ENCODE measurements at regions not wholly inside any gene's neighbourhood (a gene's known extent, or its start where the extent isn't known, plus 50 kb on each side); places are given as distances from the start of the nearest gene placed in this dataset.

DNA sequence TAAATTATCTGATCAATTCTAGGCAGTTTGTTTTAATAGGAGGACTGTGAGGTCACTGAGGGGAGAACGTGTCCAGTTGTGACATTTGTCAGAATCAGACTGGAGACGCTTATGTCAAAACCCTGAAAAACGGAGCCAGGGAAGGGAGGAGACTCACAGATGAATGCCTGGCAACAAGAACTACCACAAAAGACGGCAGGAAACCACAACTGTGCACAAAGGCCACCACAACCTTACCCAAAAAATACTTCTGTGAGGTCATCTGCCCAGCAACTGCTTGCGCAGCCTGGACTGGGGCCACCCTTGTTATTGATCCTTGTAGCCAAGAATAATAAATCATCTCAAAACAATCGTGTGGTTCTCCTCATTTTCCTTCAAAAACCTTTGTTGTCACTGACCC lies 173.0 kb upstream of the ALKAL2 start:
- ChIA-PET CTCF (interaction anchor here (0.9 kb wide), 1 partner anchor 8 kb away, joined by 3 read pairs; no protein-coding TSS in a partner anchor), POLR2A (no interaction called here)
- no peak overlapping the region for H3K27ac ChIP-seq (ENCODE audit: low read depth in 2 of 2, low read length in 1 of 2)
- H3F3A ChIP-seq (replicated peaks; ENCODE audit: insufficient read depth), result no peaks in the 10 kb centered on the region
- no peak for DNase-seq
- H3K4me3 ChIP-seq (ENCODE audit: low read depth in 2 of 2, low read length in 1 of 2), result no peak overlapping the region
- no peaks in the 10 kb centered on the region for H3K36me3 ChIP-seq (replicated peaks in 1 of 2; ENCODE audit: control insufficient read depth in 1 of 2, insufficient read depth in 2 of 2, low read length in 1 of 2)
- no peak overlapping the region for H2AFZ ChIP-seq (ENCODE audit: low read depth)
- H3K9me3 ChIP-seq, result peaks cover 5% of the 10 kb centered on the region
- H4K20me1 ChIP-seq (ENCODE audit: insufficient read depth), result no peaks in the 10 kb centered on the region
- H3K4me1 ChIP-seq (ENCODE audit: control insufficient read depth in 1 of 2, insufficient read depth in 2 of 2, low read depth in 1 of 2, low read length in 1 of 2), result peaks cover 0 to 5% of the 10 kb centered on the region in 2 experiments; a peak in 2 of 4 replicates
- H3K9me2 ChIP-seq, result no peaks in the 10 kb centered on the region
- no peak overlapping the region for H3K4me2 ChIP-seq
- H3K9ac ChIP-seq, result no peak overlapping the region
- no peak for TF ChIP-seq POLR2AphosphoS5 (IDR thresholded peaks at IDR 0.05; ENCODE audit: low read depth, low read length)
- TF ChIP-seq NRF1 (IDR thresholded peaks at IDR 0.05; ENCODE audit: low read depth, low read length), result no peak
- no peak for TF ChIP-seq TCF12 (IDR thresholded peaks at IDR 0.05)
- TF ChIP-seq EZH2phosphoT487 (IDR thresholded peaks at IDR 0.05; ENCODE audit: borderline replicate concordance, low read depth), result no peak
- TF ChIP-seq JUND (IDR thresholded peaks at IDR 0.05), result no peak
- H3K27me3 ChIP-seq (ENCODE audit: insufficient read depth), result no peaks in the 10 kb centered on the region
- 21% methylated on average over 6 of the region's 6 CpGs for WGBS (ENCODE audit: low lambda C conversion rate)
- no peaks in the 10 kb centered on the region for H3K79me2 ChIP-seq (ENCODE audit: insufficient read depth)

DNA sequence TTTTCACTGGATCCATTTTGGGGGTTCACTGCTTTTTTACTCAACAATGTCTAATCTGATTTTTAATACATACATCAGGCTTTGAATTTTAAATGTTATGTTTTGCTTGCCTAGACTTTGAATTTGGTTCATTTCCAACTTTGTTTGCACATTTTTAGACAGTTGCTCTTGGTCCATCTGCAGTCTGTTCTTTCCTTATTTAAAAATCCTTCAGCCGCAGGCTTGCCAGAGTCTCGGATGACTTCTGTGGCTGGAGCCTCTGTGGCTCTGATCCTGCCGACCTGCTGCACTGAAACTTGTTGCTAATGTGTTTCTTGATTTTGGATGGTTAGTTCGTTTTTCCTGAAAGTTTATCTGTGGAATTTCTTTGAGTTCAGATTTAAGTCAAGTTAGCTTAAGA lies 172.0 kb upstream of the ALKAL2 start:
- no peak overlapping the region for H3K4me2 ChIP-seq
- H3K27me3 ChIP-seq (ENCODE audit: insufficient read depth), result no peaks in the 10 kb centered on the region
- H3K36me3 ChIP-seq (replicated peaks in 1 of 2; ENCODE audit: control insufficient read depth in 1 of 2, insufficient read depth in 2 of 2, low read length in 1 of 2), result no peaks in the 10 kb centered on the region
- 31% methylated on average over 4 of the region's 4 CpGs for WGBS (ENCODE audit: low lambda C conversion rate)
- no peaks in the 10 kb centered on the region for H3K9me2 ChIP-seq
- peaks cover 0 to 5% of the 10 kb centered on the region in 2 experiments; a peak in 2 of 4 replicates for H3K4me1 ChIP-seq (ENCODE audit: control insufficient read depth in 1 of 2, insufficient read depth in 2 of 2, low read depth in 1 of 2, low read length in 1 of 2)
- no peak overlapping the region for H2AFZ ChIP-seq (ENCODE audit: low read depth)
- H4K20me1 ChIP-seq (ENCODE audit: insufficient read depth), result no peaks in the 10 kb centered on the region
- peaks cover 5% of the 10 kb centered on the region for H3K9me3 ChIP-seq
- TF ChIP-seq RXRA (IDR thresholded peaks at IDR 0.05; ENCODE audit: borderline replicate concordance, low read depth) (no peak), JUND (IDR thresholded peaks at IDR 0.05) (no peak), FOSL2 (IDR thresholded peaks at IDR 0.05; ENCODE audit: borderline replicate concordance, low read depth) (no peak), IRF3 (IDR thresholded peaks at IDR 0.05; ENCODE audit: low read depth, low read length) (no peak), SMC3 (IDR thresholded peaks at IDR 0.05; ENCODE audit: low read depth, low read length) (no peak), RAD21 (IDR thresholded peaks at IDR 0.05; ENCODE audit: low read length) (no peak), NRF1 (IDR thresholded peaks at IDR 0.05; ENCODE audit: low read depth, low read length) (no peak), TEAD4 (IDR thresholded peaks at IDR 0.05; ENCODE audit: borderline replicate concordance, insufficient read depth) (no peak), ZBTB33 (IDR thresholded peaks at IDR 0.05; ENCODE audit: borderline replicate concordance, low read depth) (no peak), GATA2 (CRISPR knock-in tag; IDR thresholded peaks at IDR 0.05) (no peak), CHD2 (IDR thresholded peaks at IDR 0.05; ENCODE audit: low read length, partially characterized antibody) (no peak), RFX5 (IDR thresholded peaks at IDR 0.05; ENCODE audit: low read length) (no peak), EZH2phosphoT487 (IDR thresholded peaks at IDR 0.05; ENCODE audit: borderline replicate concordance, low read depth) (no peak), RCOR1 (IDR thresholded peaks at IDR 0.05; ENCODE audit: low read length) (no peak)
- ChIA-PET POLR2A (no interaction called here), CTCF (no interaction called here)
- H3K4me3 ChIP-seq (ENCODE audit: low read depth in 2 of 2, low read length in 1 of 2), result no peak overlapping the region
- no peak overlapping the region for H3K9ac ChIP-seq
- no peak overlapping the region for H3K27ac ChIP-seq (ENCODE audit: low read depth in 2 of 2, low read length in 1 of 2)
- no peaks in the 10 kb centered on the region for H3F3A ChIP-seq (replicated peaks; ENCODE audit: insufficient read depth)
- no peaks in the 10 kb centered on the region for H3K79me2 ChIP-seq (ENCODE audit: insufficient read depth)
- no peak for DNase-seq
